B cell (primary cell): ENCODE measurements at regions not wholly inside any gene's neighbourhood (a gene's known extent, or its start where the extent isn't known, plus 50 kb on each side); places are given as distances from the start of the nearest gene placed in this dataset.

Source experiments
- EZH2 ChIP-seq: IDR thresholded peaks from 2 replicates; pipeline ENCODE4 v1.6.1; 2012; ENCODE audit warnings: borderline replicate concordance, low read depth, mild to moderate bottlenecking, moderate library complexity, low read length; ENCODE audit not compliant: insufficient read depth, poor library complexity, severe bottlenecking
- TF ChIP-seq, protein P1 (sequence below): fragments of 200-600 bp; IDR thresholded peaks from one replicate; pipeline ENCODE4 v1.8.0; 2022; ENCODE audit warnings: antibody characterized with exemption, mild to moderate bottlenecking

- no peak for TF ChIP-seq EZH2
- TF ChIP-seq, protein P1, sequence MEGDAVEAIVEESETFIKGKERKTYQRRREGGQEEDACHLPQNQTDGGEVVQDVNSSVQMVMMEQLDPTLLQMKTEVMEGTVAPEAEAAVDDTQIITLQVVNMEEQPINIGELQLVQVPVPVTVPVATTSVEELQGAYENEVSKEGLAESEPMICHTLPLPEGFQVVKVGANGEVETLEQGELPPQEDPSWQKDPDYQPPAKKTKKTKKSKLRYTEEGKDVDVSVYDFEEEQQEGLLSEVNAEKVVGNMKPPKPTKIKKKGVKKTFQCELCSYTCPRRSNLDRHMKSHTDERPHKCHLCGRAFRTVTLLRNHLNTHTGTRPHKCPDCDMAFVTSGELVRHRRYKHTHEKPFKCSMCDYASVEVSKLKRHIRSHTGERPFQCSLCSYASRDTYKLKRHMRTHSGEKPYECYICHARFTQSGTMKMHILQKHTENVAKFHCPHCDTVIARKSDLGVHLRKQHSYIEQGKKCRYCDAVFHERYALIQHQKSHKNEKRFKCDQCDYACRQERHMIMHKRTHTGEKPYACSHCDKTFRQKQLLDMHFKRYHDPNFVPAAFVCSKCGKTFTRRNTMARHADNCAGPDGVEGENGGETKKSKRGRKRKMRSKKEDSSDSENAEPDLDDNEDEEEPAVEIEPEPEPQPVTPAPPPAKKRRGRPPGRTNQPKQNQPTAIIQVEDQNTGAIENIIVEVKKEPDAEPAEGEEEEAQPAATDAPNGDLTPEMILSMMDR: no peak
Measured at GRCh38 chrX:115402299-115402698, 112.8 kb downstream of the LUZP4 start.
